T-helper 1 cell treated with Interleukin-12 subunit alpha and Interleukin-12 subunit beta and Interleukin-4 antibody, amounts not matched to agents 30 μg/mL and 1 μg/mL, for 36 hours (primary cell): ENCODE measurements at regions not wholly inside any gene's neighbourhood (a gene's known extent, or its start where the extent isn't known, plus 50 kb on each side); places are given as distances from the start of the nearest gene placed in this dataset.

Experiments used
- H3K27ac Mint-ChIP-seq: one replicate; pipeline ENCODE4 v1.8.0; 2021; ENCODE audit warnings: mild to moderate bottlenecking, mixed read lengths
- H3K27me3 Mint-ChIP-seq: one replicate; pipeline ENCODE4 v1.8.0; 2021; ENCODE audit warnings: low read depth, mixed read lengths
- H3K36me3 Mint-ChIP-seq: one replicate; pipeline ENCODE4 v1.8.0; 2021; ENCODE audit warnings: low read depth, mixed read lengths
- H3K4me1 Mint-ChIP-seq: one replicate; pipeline ENCODE4 v1.8.0; 2021; ENCODE audit warnings: low read depth, mixed read lengths
- H3K4me3 Mint-ChIP-seq: one replicate; pipeline ENCODE4 v1.8.0; 2021; ENCODE audit warnings: mild to moderate bottlenecking, moderate library complexity, mixed read lengths
- H3K9me3 Mint-ChIP-seq: one replicate; pipeline ENCODE4 v1.8.0; 2021; ENCODE audit warnings: mixed read lengths

DNA sequence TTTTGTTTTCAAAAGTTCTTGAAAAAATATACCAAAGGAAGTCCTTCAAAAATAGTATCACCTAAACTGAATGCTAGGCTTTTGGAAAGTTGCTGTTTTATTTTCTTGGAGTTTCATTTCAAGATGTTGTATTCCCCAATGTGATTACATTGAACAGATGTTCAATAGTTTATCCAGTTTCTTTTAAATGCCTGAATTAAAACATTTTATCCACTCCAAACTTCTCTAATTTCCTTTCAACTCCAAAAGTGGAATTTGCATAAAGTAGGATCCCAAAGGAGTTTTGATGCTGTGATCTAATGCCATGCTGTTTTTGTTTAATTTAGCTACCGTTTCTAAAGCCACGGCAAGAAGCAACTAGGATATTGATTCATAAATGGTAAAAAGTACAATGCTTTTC lies 892.5 kb upstream of the SLC10A2 start:
- peaks cover 21% of the 10 kb centered on the region for H3K9me3 Mint-ChIP-seq
- H3K27me3 Mint-ChIP-seq: no peaks in the 10 kb centered on the region

DNA sequence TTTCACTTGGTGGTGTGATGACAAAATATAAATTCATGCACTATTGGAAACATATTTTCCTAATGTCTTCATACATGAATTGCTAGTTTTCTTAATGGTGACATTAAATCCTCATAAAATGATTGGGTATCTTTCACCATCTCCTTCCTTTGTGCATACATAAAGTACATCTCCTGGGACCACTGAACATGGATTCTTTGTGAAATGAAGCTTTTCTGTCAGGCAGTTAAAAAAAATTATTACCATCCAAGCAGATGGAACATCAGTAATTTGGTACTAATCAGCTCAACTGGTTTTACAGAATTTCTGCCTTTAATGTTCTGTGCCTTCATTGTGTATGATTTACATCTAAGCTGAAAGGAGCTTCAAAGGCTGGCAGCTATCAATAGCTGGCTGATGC lies 891.7 kb upstream of the SLC10A2 start:
- peaks cover 21% of the 10 kb centered on the region for H3K9me3 Mint-ChIP-seq
- H3K27me3 Mint-ChIP-seq: no peaks in the 10 kb centered on the region
- no peaks in the 10 kb centered on the region for H3K36me3 Mint-ChIP-seq

More for the DNA sequence above, 892.5 kb upstream of the SLC10A2 start:
- H3K27ac Mint-ChIP-seq: no peak overlapping the region
- no peaks in the 10 kb centered on the region for H3K36me3 Mint-ChIP-seq
- H3K4me1 Mint-ChIP-seq: no peaks in the 10 kb centered on the region
- H3K4me3 Mint-ChIP-seq: no peak overlapping the region

DNA sequence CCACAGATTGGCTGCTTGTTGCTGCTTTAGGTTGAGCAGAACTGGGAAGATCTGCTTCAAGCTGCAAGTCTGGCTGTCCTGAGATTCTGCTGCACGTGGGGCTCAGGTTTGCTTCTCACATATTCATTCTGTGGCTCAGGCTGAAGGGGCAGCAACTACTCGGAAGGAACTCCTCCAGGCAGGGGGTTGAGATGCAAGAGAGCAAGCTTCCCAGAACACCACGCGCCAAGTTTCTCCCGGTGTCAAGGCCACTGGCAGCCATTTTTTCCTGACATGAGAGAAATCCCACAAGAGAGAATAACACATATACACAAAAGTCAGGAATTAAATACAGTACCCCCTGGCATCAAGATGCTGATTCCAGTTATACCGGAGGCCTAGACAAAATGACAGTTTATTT lies 887.6 kb upstream of the SLC10A2 start:
- H3K9me3 Mint-ChIP-seq: peaks cover 16% of the 10 kb centered on the region
- H3K4me1 Mint-ChIP-seq: no peaks in the 10 kb centered on the region
- H3K27me3 Mint-ChIP-seq: no peaks in the 10 kb centered on the region
- no peaks in the 10 kb centered on the region for H3K36me3 Mint-ChIP-seq
- H3K4me3 Mint-ChIP-seq: no peak overlapping the region
- H3K27ac Mint-ChIP-seq: no peak overlapping the region

More for the DNA sequence above, 891.7 kb upstream of the SLC10A2 start:
- no peak overlapping the region for H3K4me3 Mint-ChIP-seq
- H3K27ac Mint-ChIP-seq: no peak overlapping the region
- H3K4me1 Mint-ChIP-seq: no peaks in the 10 kb centered on the region

DNA sequence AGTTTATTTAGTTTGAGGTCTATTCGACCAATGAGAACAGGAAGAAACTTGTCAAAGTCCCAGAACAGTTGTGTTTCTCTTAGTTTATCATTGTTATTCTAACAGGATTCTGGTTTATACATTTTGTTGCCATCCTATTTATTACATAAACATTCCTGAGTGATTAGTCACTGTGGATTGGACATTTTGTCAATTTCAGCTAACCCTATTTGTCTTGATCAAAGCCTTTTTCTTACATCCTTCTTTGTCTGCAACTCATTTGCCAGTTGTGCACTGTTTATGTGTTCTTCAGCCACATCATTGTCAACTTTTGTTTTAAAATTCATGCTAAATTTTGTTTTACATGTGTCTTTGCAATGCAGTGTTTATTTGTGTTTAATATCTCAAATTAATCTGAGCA lies 886.0 kb upstream of the SLC10A2 start:
- peaks cover 11% of the 10 kb centered on the region for H3K9me3 Mint-ChIP-seq

DNA sequence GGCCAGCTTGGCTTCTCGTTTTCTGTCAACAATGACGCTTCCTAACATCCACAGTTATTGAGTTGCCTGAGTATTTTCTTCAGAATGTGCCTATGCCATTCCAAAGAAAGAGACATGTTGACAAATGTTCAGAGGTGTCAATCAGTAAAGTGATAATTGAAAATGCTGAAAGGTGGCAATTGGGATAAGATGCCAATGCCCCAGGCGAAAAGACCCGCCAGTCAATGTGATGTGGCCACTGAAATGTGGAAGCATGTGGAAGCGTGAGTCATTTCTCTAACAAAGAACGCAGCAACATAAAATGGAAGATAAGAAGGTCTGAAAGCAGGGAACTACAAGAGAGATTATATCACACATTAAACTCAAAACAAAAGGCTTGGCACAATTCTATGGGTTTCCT lies 882.2 kb upstream of the SLC10A2 start:
- no peaks in the 10 kb centered on the region for H3K36me3 Mint-ChIP-seq
- H3K9me3 Mint-ChIP-seq: no peaks in the 10 kb centered on the region
- H3K27me3 Mint-ChIP-seq: no peaks in the 10 kb centered on the region
- no peak overlapping the region for H3K4me3 Mint-ChIP-seq
- no peak overlapping the region for H3K27ac Mint-ChIP-seq
- H3K4me1 Mint-ChIP-seq: no peaks in the 10 kb centered on the region

More for the DNA sequence above, 886.0 kb upstream of the SLC10A2 start:
- H3K4me1 Mint-ChIP-seq: no peaks in the 10 kb centered on the region
- no peak overlapping the region for H3K27ac Mint-ChIP-seq
- H3K36me3 Mint-ChIP-seq: no peaks in the 10 kb centered on the region
- no peak overlapping the region for H3K4me3 Mint-ChIP-seq
- no peaks in the 10 kb centered on the region for H3K27me3 Mint-ChIP-seq

DNA sequence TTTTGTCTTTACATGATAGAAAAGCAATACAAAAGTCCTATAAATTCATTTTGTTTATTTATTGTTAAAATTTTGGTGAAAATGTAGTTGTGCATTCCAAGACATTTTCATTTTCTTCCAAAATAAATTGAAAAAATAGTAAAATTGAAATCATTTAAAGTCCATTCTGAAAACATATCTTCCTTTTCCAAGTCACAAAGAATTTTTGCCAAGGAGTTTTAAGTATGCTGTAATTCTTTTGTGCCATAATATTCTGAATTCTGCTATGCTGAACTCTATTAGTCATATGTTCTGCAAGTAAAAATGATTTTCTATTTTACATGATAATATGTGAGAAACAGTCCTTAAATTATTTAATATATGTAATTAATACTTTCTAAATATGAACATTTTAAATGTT lies 879.6 kb upstream of the SLC10A2 start:
- no peaks in the 10 kb centered on the region for H3K4me1 Mint-ChIP-seq
- no peak overlapping the region for H3K4me3 Mint-ChIP-seq
- H3K27me3 Mint-ChIP-seq: no peaks in the 10 kb centered on the region
- H3K9me3 Mint-ChIP-seq: peaks cover 1% of the 10 kb centered on the region
- H3K27ac Mint-ChIP-seq: no peak overlapping the region
- H3K36me3 Mint-ChIP-seq: no peaks in the 10 kb centered on the region

DNA sequence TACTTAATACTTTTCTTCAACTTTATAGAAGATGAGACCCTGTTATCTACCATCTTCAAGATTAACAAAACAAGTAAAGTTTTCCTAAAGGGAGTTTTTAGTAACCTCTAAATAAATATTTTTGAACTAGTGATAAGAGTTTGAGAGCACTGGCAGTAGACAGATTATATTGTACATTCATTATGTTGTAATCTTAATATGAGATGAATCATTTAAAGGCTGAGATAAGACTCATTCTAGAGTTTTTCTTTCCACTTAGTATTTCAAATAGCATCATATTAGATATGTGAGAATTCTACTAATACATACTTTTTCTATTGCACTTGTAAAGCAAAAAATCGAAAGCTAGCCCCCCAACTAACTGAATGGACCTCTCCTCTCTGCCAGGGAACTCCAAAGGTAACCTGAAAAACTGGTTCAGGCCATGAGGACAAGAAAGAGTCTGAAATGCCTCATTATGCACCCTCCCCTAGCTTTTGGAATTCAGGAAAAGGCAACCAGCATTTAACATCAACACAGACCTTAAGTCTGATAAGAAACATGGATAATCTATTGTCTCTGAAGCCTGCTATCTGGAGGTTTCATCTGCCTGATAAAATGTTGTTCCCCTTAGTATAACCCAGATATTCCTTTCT lies 875.4 kb upstream of the SLC10A2 start:
- Mint-ChIP-seq H3K36me3 (no peaks in the 10 kb centered on the region), H3K4me3 (no peak overlapping the region), H3K27ac (no peak overlapping the region), H3K27me3 (no peaks in the 10 kb centered on the region), H3K9me3 (peaks cover 9% of the 10 kb centered on the region), H3K4me1 (no peaks in the 10 kb centered on the region)

DNA sequence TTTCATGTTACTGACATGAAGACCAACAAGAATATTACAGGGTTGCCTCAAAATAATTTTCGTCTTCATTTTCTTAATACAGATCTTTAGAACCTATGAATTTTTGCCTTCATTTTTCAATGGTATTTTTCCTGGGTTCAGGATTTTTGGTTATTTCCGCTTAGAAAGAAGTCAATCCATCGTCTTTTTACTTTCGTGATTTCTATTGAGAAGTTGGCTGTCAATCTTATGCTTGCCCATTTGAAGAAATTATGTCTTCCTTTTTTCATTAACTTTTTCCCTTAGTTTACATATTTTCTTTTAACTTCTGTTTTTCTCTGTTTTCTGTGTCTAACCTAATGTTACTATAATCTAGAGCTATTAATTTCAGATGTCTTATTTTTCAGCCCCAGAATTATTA lies 868.9 kb upstream of the SLC10A2 start:
- H3K36me3 Mint-ChIP-seq: no peaks in the 10 kb centered on the region
- no peaks in the 10 kb centered on the region for H3K4me1 Mint-ChIP-seq
- no peak overlapping the region for H3K4me3 Mint-ChIP-seq
- peaks cover 10% of the 10 kb centered on the region for H3K9me3 Mint-ChIP-seq
- no peak overlapping the region for H3K27ac Mint-ChIP-seq
- H3K27me3 Mint-ChIP-seq: no peaks in the 10 kb centered on the region

DNA sequence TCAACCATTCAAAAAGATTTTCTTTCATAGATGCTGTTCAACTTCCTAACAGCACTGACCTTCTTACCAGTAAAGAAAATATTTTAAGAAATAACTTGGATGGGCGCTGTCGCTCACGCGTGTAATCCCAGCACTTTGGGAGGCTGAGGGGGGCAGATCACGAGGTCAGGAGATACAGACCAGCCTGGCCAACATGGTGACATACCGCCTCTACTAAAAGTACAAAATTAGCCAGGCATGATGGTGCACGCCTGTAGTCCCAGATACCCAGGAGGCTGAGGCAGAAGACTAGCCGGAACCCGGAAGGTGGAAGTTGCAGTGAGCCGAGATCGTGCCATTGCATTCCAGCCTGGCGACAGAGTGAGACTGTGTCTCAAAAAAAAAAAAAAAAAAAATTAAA lies 865.7 kb upstream of the SLC10A2 start:
- Mint-ChIP-seq H3K36me3 (no peaks in the 10 kb centered on the region), H3K27ac (no peak overlapping the region)

DNA sequence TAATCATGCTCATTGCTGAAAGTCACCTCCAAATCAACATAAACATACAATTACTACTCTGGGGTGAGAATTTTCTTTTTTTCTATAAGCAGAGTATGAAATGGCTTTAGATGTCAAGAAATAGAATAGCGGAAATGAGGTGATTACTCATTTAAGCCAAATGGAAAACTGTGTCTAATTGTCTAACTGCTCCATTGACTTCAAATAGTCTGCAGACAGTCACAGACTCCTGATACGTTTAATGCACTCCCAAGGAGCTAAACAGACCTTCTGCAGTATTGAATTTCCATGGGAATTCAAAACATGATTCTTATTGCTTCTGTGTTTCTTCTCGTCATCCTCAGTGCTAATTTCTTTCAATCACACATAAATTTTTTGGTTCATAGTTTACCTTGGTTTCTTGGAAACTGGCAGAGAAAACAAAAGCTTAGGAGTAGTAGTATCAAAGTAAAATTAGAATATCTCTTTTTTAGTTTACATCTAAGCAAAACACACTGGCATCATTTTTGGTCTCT lies 865.2 kb upstream of the SLC10A2 start:
- no peaks in the 10 kb centered on the region for H3K36me3 Mint-ChIP-seq
- no peaks in the 10 kb centered on the region for H3K4me1 Mint-ChIP-seq
- H3K9me3 Mint-ChIP-seq: peaks cover 4% of the 10 kb centered on the region

More for the DNA sequence above, 865.7 kb upstream of the SLC10A2 start:
- H3K27me3 Mint-ChIP-seq: no peaks in the 10 kb centered on the region
- peaks cover 4% of the 10 kb centered on the region for H3K9me3 Mint-ChIP-seq
- no peak overlapping the region for H3K4me3 Mint-ChIP-seq
- H3K4me1 Mint-ChIP-seq: no peaks in the 10 kb centered on the region

DNA sequence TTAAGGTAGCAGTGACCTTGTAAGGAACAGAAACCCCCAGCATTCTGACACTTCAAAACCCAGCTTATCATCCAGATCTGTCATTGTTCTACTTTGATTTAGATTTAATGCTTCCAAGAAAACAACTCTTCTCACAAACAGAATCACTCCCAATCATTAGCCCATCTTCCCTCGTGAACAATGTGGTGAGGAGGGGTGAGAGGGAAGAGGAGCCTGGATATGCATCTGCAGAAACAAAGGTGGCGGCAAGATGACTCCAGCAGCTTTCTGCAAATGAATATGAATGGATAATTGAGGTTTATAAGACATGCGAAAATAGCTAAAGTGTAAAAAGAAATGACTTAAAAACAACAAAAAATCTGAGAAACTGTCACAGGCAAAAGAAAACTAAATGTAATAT lies 859.9 kb upstream of the SLC10A2 start:
- H3K9me3 Mint-ChIP-seq: peaks cover 8% of the 10 kb centered on the region
- no peaks in the 10 kb centered on the region for H3K4me1 Mint-ChIP-seq
- no peaks in the 10 kb centered on the region for H3K36me3 Mint-ChIP-seq
- no peaks in the 10 kb centered on the region for H3K27me3 Mint-ChIP-seq
- no peak overlapping the region for H3K27ac Mint-ChIP-seq
- no peak overlapping the region for H3K4me3 Mint-ChIP-seq

More for the DNA sequence above, 865.2 kb upstream of the SLC10A2 start:
- Mint-ChIP-seq H3K4me3 (no peak overlapping the region), H3K27ac (no peak overlapping the region), H3K27me3 (no peaks in the 10 kb centered on the region)

DNA sequence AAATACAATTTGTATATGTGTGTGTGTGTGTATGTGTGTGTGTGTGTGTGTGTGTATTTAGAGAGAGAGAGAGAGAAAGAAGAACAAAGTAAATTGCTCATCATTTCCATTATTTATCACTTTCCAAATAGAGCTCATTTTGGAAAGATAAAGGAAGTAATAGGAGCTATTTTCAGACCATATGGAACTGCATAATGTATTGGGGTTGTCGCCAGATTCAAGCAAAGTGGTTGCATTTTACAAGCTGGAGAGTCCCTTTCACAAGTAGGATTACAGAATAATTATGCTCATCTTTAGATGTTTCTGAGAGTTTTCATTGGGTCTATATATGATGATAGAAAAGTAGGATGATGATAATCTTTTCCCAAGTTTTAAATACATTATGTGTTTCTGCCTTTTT lies 842.7 kb upstream of the SLC10A2 start:
- Mint-ChIP-seq H3K4me1 (no peaks in the 10 kb centered on the region), H3K4me3 (no peak overlapping the region), H3K36me3 (no peaks in the 10 kb centered on the region), H3K27me3 (no peaks in the 10 kb centered on the region), H3K9me3 (peaks cover 7% of the 10 kb centered on the region), H3K27ac (no peak overlapping the region)

DNA sequence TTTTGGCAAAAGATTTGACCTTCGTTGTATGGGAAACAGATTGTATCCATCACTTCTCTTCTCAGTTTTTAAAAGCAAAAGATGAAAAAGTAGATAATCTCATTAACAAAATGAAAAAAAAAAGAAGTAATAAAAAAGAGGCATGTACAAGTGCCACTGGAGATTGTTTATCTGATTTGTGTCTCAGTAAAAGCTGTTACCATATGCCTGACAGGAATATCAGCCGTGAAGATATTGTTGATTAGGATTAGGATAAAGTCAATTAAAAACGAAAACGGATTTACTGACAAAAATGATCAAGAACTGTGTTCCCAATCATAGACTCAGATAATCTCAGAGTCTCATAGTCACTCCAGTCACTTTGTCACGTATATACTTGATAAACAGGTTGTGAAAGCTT lies 842.1 kb upstream of the SLC10A2 start:
- no peaks in the 10 kb centered on the region for H3K4me1 Mint-ChIP-seq
- no peak overlapping the region for H3K4me3 Mint-ChIP-seq
- no peaks in the 10 kb centered on the region for H3K27me3 Mint-ChIP-seq
- peaks cover 7% of the 10 kb centered on the region for H3K9me3 Mint-ChIP-seq
- no peaks in the 10 kb centered on the region for H3K36me3 Mint-ChIP-seq
- no peak overlapping the region for H3K27ac Mint-ChIP-seq

DNA sequence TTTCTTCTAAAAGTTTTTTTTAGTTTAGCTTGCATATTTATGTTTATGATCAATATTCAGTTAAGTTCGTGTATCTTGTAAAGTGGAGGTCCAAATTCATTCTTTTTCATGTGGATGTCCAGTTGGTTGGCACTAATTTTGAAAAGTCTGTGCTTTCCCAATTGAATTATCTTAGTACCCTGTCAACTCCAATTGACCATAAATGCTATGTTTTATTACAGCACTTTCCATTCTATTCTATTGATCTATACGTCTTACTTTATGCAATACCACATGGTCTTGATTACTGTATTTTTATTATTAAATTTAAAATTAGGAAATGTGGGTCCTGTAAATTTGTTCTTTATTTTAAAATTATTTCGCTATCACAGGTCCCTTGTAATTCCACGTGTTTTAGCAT lies 837.6 kb upstream of the SLC10A2 start:
- H3K4me1 Mint-ChIP-seq: no peaks in the 10 kb centered on the region
- H3K27me3 Mint-ChIP-seq: no peaks in the 10 kb centered on the region
- H3K27ac Mint-ChIP-seq: no peak overlapping the region
- no peak overlapping the region for H3K4me3 Mint-ChIP-seq
- peaks cover 7% of the 10 kb centered on the region for H3K9me3 Mint-ChIP-seq
- no peaks in the 10 kb centered on the region for H3K36me3 Mint-ChIP-seq

DNA sequence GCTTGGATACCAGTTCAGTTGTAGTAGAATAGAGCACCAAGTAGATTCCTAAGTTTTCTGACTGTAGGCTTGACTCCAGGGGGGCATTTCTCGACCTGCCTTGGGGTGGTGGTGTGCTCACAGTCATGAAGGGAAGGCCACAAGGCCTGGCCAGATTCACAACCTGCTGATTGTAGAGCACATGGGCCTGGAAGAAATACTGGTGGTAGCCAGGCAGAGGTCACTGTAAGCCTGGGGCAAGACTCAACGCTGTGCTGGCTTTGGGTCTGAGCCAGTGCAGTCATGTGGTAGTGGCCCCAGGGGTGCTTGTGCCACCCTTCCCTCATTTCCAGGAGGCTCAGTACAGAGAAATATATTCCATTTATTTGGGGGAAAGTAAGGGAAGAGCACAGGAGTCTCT lies 832.3 kb upstream of the SLC10A2 start:
- Mint-ChIP-seq H3K36me3 (no peaks in the 10 kb centered on the region), H3K4me3 (no peak overlapping the region), H3K9me3 (no peaks in the 10 kb centered on the region), H3K27me3 (no peaks in the 10 kb centered on the region), H3K4me1 (no peaks in the 10 kb centered on the region), H3K27ac (no peak overlapping the region)
